BE2C (cell line): ENCODE measurements at regions not wholly inside any gene's neighbourhood (a gene's known extent, or its start where the extent isn't known, plus 50 kb on each side); places are given as distances from the start of the nearest gene placed in this dataset.

Experiments
- DNase-seq: peaks from one replicate; pipeline ENCODE4 v3.0.0-alpha.2; 2020
- H3K27me3 ChIP-seq: fragments of 250-450 bp; sonication (Bioruptor Pico); 2 replicates; pipeline ENCODE4 v1.5.1; 2020; ENCODE audit warnings: mild to moderate bottlenecking
- H3K36me3 ChIP-seq: fragments of 250-450 bp; sonication (Bioruptor Pico); 2 replicates; pipeline ENCODE4 v1.5.1; 2020; ENCODE audit warnings: mild to moderate bottlenecking
- H3K4me1 ChIP-seq: fragments of 250-450 bp; sonication (Bioruptor Pico); 2 replicates; pipeline ENCODE4 v1.5.1; 2020
- H3K4me3 ChIP-seq: 2 replicates; pipeline ENCODE4 v1.5.1; 2011; ENCODE audit warnings: low read depth, low read length
- H3K9me3 ChIP-seq: fragments of 250-450 bp; sonication (Bioruptor Pico); 2 replicates; pipeline ENCODE4 v1.5.1; 2020
- CTCF ChIP-seq: IDR thresholded peaks from 2 replicates; pipeline ENCODE4 v1.5.1; 2012; ENCODE audit warnings: mild to moderate bottlenecking, low read depth, low read length

- no peaks in the 10 kb centered on the region for H3K9me3 ChIP-seq
- TF ChIP-seq CTCF, result peak; percentile 84
- no peaks in the 10 kb centered on the region for H3K36me3 ChIP-seq
- no peak overlapping the region for H3K4me3 ChIP-seq
- no peak for DNase-seq
- H3K4me1 ChIP-seq, result no peaks in the 10 kb centered on the region
- H3K27me3 ChIP-seq, result no peaks in the 10 kb centered on the region; the same call in 1 of the 2 replicates
Measured at GRCh38 chr12:19757317-19757877, 318.1 kb downstream of the AEBP2 start.

GRCh38 chr12:19759227-19759626, 319.9 kb downstream of the AEBP2 start:
- no peak for DNase-seq
- Histone ChIP-seq H3K27me3 (no peaks in the 10 kb centered on the region; the same call in 1 of the 2 replicates), H3K36me3 (no peaks in the 10 kb centered on the region), H3K4me3 (no peak overlapping the region), H3K9me3 (no peaks in the 10 kb centered on the region), H3K4me1 (no peaks in the 10 kb centered on the region)
- TF ChIP-seq CTCF, result no peak

GRCh38 chr12:19760611-19761010, 321.3 kb downstream of the AEBP2 start:
- Histone ChIP-seq H3K27me3 (no peaks in the 10 kb centered on the region; the same call in 1 of the 2 replicates), H3K4me3 (no peak overlapping the region), H3K9me3 (no peaks in the 10 kb centered on the region), H3K36me3 (no peaks in the 10 kb centered on the region), H3K4me1 (no peaks in the 10 kb centered on the region)
- no peak for DNase-seq
- no peak for TF ChIP-seq CTCF

GRCh38 chr12:19761463-19761862, 322.2 kb downstream of the AEBP2 start:
- no peak for DNase-seq
- Histone ChIP-seq H3K27me3 (no peaks in the 10 kb centered on the region; the same call in 1 of the 2 replicates), H3K9me3 (no peaks in the 10 kb centered on the region), H3K4me3 (no peak overlapping the region), H3K4me1 (no peaks in the 10 kb centered on the region), H3K36me3 (no peaks in the 10 kb centered on the region)
- TF ChIP-seq CTCF, result no peak

- Histone ChIP-seq H3K9me3 (no peaks in the 10 kb centered on the region), H3K36me3 (no peaks in the 10 kb centered on the region), H3K27me3 (no peaks in the 10 kb centered on the region), H3K4me3 (no peak overlapping the region), H3K4me1 (no peaks in the 10 kb centered on the region)
- DNase-seq, result no peak
- TF ChIP-seq CTCF, result no peak
Measured at GRCh38 chr12:19763488-19763887, 324.2 kb downstream of the AEBP2 start.

- H3K9me3 ChIP-seq, result no peaks in the 10 kb centered on the region
- H3K4me3 ChIP-seq, result no peak overlapping the region
- no peak for DNase-seq
- TF ChIP-seq CTCF, result no peak
- no peaks in the 10 kb centered on the region for H3K4me1 ChIP-seq
- H3K27me3 ChIP-seq, result no peaks in the 10 kb centered on the region
- H3K36me3 ChIP-seq, result no peaks in the 10 kb centered on the region
Measured at GRCh38 chr12:19764408-19764807, 325.1 kb downstream of the AEBP2 start.
